Suprapubic skin (tissue), 4 donors: ENCODE measurements at regions not wholly inside any gene's neighbourhood (a gene's known extent, or its start where the extent isn't known, plus 50 kb on each side); places are given as distances from the start of the nearest gene placed in this dataset.

ENCODE experiments used
- DNase-seq, 2 donors: peaks; one replicate each; pipeline ENCODE4 v3.0.0-alpha.2; 2019; ENCODE audit warnings: low spot score in 2 of 2
- H3K27ac ChIP-seq: fragments of 200-600 bp; sonication (generic); one replicate; pipeline ENCODE4 v1.5.1; 2019
- H3K27me3 ChIP-seq: fragments of 200-600 bp; sonication (generic); one replicate; pipeline ENCODE4 v1.5.1; 2019
- H3K36me3 ChIP-seq: fragments of 200-600 bp; sonication (generic); one replicate; pipeline ENCODE4 v1.5.1; 2019
- H3K4me1 ChIP-seq: fragments of 200-600 bp; sonication (generic); one replicate; pipeline ENCODE4 v1.5.1; 2019
- H3K4me3 ChIP-seq: fragments of 200-600 bp; sonication (generic); one replicate; pipeline ENCODE4 v1.5.1; 2019; ENCODE audit warnings: mild to moderate bottlenecking
- H3K9me3 ChIP-seq: fragments of 200-600 bp; sonication (generic); one replicate; pipeline ENCODE4 v1.5.1; 2019
- EP300 ChIP-seq: sonication (generic); formaldehyde crosslinking; IDR thresholded peaks from one replicate; pipeline ENCODE4 v1.6.1; 2017; ENCODE audit warnings: antibody characterized with exemption
- POLR2A ChIP-seq, 2 donors: fragments of 450-650 bp; IDR thresholded peaks; one replicate each; pipeline ENCODE4 v1.6.1; 2017; ENCODE audit warnings: antibody characterized with exemption in 2 of 2, mild to moderate bottlenecking in 2 of 2, moderate library complexity in 2 of 2
- POLR2AphosphoS5 ChIP-seq, 3 donors: sonication (generic); formaldehyde crosslinking; IDR thresholded peaks; one replicate each; pipeline ENCODE4 v1.6.1; 2017; ENCODE audit warnings: antibody characterized with exemption in 3 of 3
- WGBS: methylation state at CpG from one replicate; pipeline ENCODE4 v1.1.5; 2018; 5-methylcytosine and 5-hydroxymethylcytosine counted together
- TF ChIP-seq, protein P1 (sequence below), 2 donors: fragments of 200-600 bp in 1 of 2; fragments of 450-650 bp in 1 of 2; sonication (generic) in 1 of 2; IDR thresholded peaks; one replicate each; pipeline ENCODE4 v1.5.1; 2016 to 2019; ENCODE audit warnings: antibody characterized with exemption in 2 of 2, mild to moderate bottlenecking in 1 of 2, moderate library complexity in 1 of 2

DNA sequence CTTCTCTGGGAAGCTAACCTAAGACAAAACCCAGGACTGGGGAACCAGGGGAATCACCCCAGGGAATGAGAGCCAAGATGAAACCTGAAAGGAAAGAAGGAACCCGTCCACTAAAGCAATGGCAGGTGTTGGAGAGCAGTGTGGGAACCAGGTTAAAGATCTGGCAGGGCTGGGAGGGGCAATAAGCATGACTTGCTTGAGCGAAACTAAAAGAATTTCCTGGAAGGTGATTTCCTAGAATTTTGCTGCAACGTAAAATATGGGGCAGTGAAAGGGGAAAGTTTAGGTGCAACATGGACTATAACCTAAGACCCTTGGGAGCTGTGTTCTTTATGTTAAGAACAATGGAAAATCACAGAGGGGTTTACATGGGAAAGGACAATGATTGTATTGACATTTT is 126.2 kb upstream of the SSTR4 start:
- H3K36me3 ChIP-seq: no peaks in the 10 kb centered on the region
- H3K9me3 ChIP-seq: no peaks in the 10 kb centered on the region
- H3K4me3 ChIP-seq: no peak overlapping the region
- H3K27ac ChIP-seq: no peak overlapping the region
- DNase-seq: no peak
- H3K27me3 ChIP-seq: peaks cover 6% of the 10 kb centered on the region
- TF ChIP-seq, protein P1, sequence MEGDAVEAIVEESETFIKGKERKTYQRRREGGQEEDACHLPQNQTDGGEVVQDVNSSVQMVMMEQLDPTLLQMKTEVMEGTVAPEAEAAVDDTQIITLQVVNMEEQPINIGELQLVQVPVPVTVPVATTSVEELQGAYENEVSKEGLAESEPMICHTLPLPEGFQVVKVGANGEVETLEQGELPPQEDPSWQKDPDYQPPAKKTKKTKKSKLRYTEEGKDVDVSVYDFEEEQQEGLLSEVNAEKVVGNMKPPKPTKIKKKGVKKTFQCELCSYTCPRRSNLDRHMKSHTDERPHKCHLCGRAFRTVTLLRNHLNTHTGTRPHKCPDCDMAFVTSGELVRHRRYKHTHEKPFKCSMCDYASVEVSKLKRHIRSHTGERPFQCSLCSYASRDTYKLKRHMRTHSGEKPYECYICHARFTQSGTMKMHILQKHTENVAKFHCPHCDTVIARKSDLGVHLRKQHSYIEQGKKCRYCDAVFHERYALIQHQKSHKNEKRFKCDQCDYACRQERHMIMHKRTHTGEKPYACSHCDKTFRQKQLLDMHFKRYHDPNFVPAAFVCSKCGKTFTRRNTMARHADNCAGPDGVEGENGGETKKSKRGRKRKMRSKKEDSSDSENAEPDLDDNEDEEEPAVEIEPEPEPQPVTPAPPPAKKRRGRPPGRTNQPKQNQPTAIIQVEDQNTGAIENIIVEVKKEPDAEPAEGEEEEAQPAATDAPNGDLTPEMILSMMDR (IDR thresholded peaks at IDR 0.05): no peak
- TF ChIP-seq POLR2A (IDR thresholded peaks at IDR 0.05): no peak
- no peak for TF ChIP-seq POLR2AphosphoS5 (IDR thresholded peaks at IDR 0.05)
- 63% methylated on average over 3 of the region's 3 CpGs for WGBS
- no peaks in the 10 kb centered on the region for H3K4me1 ChIP-seq

DNA sequence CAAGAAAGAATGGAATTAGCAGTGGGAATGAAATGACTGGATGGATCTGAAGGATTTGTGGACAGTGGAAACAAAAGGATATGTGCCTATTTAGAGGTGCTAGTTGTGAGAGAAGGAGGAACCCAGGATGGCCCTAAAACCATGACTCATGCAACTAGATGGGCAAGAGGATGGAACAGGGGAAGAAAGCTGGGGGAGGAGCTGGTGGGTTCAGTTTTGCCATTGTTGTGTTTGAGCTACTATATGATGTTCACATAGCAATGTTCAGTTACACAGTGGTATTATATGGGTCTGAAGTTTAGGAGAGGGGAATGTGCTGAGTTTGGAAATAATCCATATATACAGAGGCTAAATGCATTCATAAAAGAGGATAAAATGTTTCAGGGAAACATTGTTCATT is 125.7 kb upstream of the SSTR4 start:
- Histone ChIP-seq H3K27ac (no peak overlapping the region), H3K36me3 (no peaks in the 10 kb centered on the region), H3K4me3 (no peak overlapping the region), H3K27me3 (peaks cover 6% of the 10 kb centered on the region), H3K4me1 (no peaks in the 10 kb centered on the region), H3K9me3 (no peaks in the 10 kb centered on the region)
- TF ChIP-seq POLR2A (IDR thresholded peaks at IDR 0.05): no peak
- TF ChIP-seq EP300: no peak
- no peak for TF ChIP-seq POLR2AphosphoS5 (IDR thresholded peaks at IDR 0.05)
- TF ChIP-seq, protein P1 (IDR thresholded peaks at IDR 0.05): no peak
- DNase-seq: no peak

DNA sequence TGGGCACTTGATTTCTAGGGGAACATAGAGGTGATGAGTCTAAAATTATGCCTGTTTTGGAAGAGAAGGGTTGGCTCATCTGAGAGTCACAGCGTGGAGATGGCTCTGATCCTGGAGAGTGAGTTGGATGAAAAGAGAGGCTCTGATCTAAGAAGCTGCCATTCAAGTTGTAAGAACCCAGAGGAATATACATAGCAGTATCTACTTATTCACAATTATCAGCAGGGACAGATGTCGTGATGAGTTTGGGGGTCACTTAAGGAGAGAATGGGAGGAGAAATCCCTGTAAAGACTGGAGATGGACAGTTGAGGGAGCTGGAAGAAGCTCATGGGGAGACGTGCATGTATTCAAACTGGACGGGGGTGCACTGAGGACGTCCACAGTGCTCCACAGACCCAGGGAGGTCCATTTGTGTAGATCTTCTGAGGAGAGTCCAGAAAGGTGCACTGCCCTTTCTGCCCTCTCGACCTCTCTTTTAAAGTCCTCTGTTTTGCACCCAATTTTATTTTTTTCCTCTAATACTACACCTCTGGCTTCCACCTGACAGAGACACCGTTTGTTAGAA is 124.7 kb upstream of the SSTR4 start:
- Histone ChIP-seq H3K36me3 (no peaks in the 10 kb centered on the region), H3K4me1 (no peaks in the 10 kb centered on the region), H3K27me3 (peaks cover 6% of the 10 kb centered on the region), H3K27ac (no peak overlapping the region), H3K9me3 (no peaks in the 10 kb centered on the region), H3K4me3 (no peak overlapping the region)
- DNase-seq: no peak
- TF ChIP-seq, protein P1 (IDR thresholded peaks at IDR 0.05): no peak
- TF ChIP-seq EP300: no peak
- TF ChIP-seq POLR2A (IDR thresholded peaks at IDR 0.05): no peak
- no peak for TF ChIP-seq POLR2AphosphoS5 (IDR thresholded peaks at IDR 0.05)
- WGBS: 71% methylated on average over 7 of the region's 7 CpGs

DNA sequence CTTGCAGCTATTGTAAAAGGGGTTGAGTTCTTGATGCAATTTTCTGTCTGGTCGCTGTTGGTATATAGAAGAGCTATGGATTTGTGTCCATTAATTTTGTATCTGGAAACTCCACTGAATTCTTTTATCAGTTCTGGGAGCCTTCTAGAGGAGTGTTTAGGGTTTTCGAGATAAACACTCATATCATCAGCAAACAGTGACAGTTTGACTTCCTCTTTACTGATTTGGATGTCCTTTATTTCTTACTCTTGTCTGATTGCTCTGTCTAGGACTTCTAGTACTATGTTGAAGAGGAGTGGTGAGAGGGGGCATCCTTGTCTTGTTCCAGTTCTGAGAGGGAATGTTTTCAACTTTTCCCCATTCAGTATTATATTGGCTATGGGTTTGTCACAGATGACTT is 120.8 kb upstream of the SSTR4 start:
- TF ChIP-seq EP300: no peak
- TF ChIP-seq POLR2A (IDR thresholded peaks at IDR 0.05): no peak
- TF ChIP-seq, protein P1 (IDR thresholded peaks at IDR 0.05): no peak
- peaks cover 1% of the 10 kb centered on the region for H3K27me3 ChIP-seq

DNA sequence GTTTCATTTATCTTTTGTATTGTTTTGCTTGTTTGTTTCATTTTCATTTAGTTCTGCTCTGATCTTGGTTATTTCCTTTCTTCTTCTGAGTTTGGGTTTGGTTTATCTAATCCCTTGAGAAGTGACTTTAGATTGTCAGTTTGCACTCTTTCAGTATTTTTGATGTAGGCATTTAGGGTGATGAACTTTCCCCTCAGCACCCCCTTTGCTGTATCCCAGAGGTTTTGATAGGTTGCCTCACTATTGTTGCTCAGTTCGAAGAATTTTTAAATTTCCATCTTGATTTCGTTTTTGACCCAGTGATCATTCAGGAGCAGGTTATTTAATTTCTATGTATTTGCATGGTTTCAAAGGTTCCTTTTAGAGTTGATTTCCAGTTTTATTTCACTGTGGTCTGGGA is 119.6 kb upstream of the SSTR4 start:
- 91% methylated on average over 2 of the region's 2 CpGs for WGBS
- H3K27ac ChIP-seq: no peak overlapping the region

More for the DNA sequence above, 120.8 kb upstream of the SSTR4 start:
- no peak overlapping the region for H3K4me3 ChIP-seq
- WGBS: 93% methylated on average over 2 of the region's 2 CpGs
- H3K36me3 ChIP-seq: no peaks in the 10 kb centered on the region
- H3K27ac ChIP-seq: no peak overlapping the region
- H3K4me1 ChIP-seq: no peaks in the 10 kb centered on the region
- H3K9me3 ChIP-seq: no peaks in the 10 kb centered on the region
- DNase-seq: no peak

More for the DNA sequence above, 119.6 kb upstream of the SSTR4 start:
- Histone ChIP-seq H3K4me3 (no peak overlapping the region), H3K27me3 (no peaks in the 10 kb centered on the region), H3K36me3 (no peaks in the 10 kb centered on the region), H3K4me1 (no peaks in the 10 kb centered on the region), H3K9me3 (no peaks in the 10 kb centered on the region)
- DNase-seq: no peak
- TF ChIP-seq POLR2A (IDR thresholded peaks at IDR 0.05) (no peak), POLR2AphosphoS5 (IDR thresholded peaks at IDR 0.05) (no peak), EP300 (no peak)
- TF ChIP-seq, protein P1 (IDR thresholded peaks at IDR 0.05): no peak
